Natural killer cell (primary cell): ENCODE measurements at regions not wholly inside any gene's neighbourhood (a gene's known extent, or its start where the extent isn't known, plus 50 kb on each side); places are given as distances from the start of the nearest gene placed in this dataset.

Experiments used
- ATAC-seq, 3 donors: fragments of 150-1000 bp in 2 of 3; fragments of 200-7000 bp in 1 of 3; cut with Tn5 transposase; 1 replicate in 1 of 3; 2 replicates in 2 of 3; pipeline ENCODE4 v1.10.0; 2021; ENCODE audit warnings: mild to moderate bottlenecking in 2 of 3, moderate library complexity in 2 of 3
- DNase-seq, 2 donors: peaks; one replicate each; pipeline versions ENCODE4 v3.0.0 to v3.0.0-alpha.2; 2013 to 2021; ENCODE audit warnings: mixed read lengths in 1 of 2
- H3K27ac ChIP-seq: one replicate; pipeline ENCODE4 v1.5.1; 2013; ENCODE audit warnings: mild to moderate bottlenecking, low read length
- H3K27me3 ChIP-seq: one replicate; pipeline ENCODE4 v1.6.1; 2013; ENCODE audit warnings: low read length; ENCODE audit not compliant: control insufficient read depth, insufficient read depth
- H3K36me3 ChIP-seq: one replicate; pipeline ENCODE4 v1.6.1; 2013; ENCODE audit warnings: low read length; ENCODE audit not compliant: control insufficient read depth, insufficient read depth
- H3K4me1 ChIP-seq: one replicate; pipeline ENCODE4 v1.6.1; 2013; ENCODE audit warnings: low read length; ENCODE audit not compliant: control insufficient read depth, insufficient read depth
- H3K4me3 ChIP-seq: one replicate; pipeline ENCODE4 v1.5.1; 2013; ENCODE audit warnings: low read length
- H3K9me3 ChIP-seq: one replicate; pipeline ENCODE4 v1.6.1; 2013; ENCODE audit warnings: low read length; ENCODE audit not compliant: control insufficient read depth, insufficient read depth
- H3K27ac Mint-ChIP-seq, 2 donors: one replicate each; pipeline ENCODE4 v1.8.0; 2022; ENCODE audit warnings: mild to moderate bottlenecking in 2 of 2, mixed read lengths in 2 of 2, moderate library complexity in 1 of 2
- H3K27me3 Mint-ChIP-seq, 2 donors: one replicate each; pipeline ENCODE4 v1.8.0; 2022; ENCODE audit warnings: low read depth in 2 of 2, mixed read lengths in 2 of 2
- H3K36me3 Mint-ChIP-seq: one replicate; pipeline ENCODE4 v1.8.0; 2022; ENCODE audit warnings: mixed read lengths
- H3K4me1 Mint-ChIP-seq, 2 donors: one replicate each; pipeline ENCODE4 v1.8.0; 2022; ENCODE audit warnings: mixed read lengths in 2 of 2
- H3K4me3 Mint-ChIP-seq: one replicate; pipeline ENCODE4 v1.8.0; 2022; ENCODE audit warnings: mild to moderate bottlenecking, moderate library complexity, mixed read lengths
- H3K9me3 Mint-ChIP-seq, 2 donors: one replicate each; pipeline ENCODE4 v1.8.0; 2022; ENCODE audit warnings: mixed read lengths in 2 of 2
- CTCF ChIP-seq: fragments of 200-600 bp; IDR thresholded peaks from one replicate; pipeline ENCODE4 v1.8.0; 2022; ENCODE audit warnings: antibody characterized with exemption
- WGBS: methylation state at CpG from one replicate; pipeline ENCODE4 v1.1.7; 2013; ENCODE audit warnings: missing lambda C conversion rate; ENCODE audit not compliant: insufficient coverage; 5-methylcytosine and 5-hydroxymethylcytosine counted together
- intact Hi-C: fragments of 100-400 bp; cut with micrococcal nuclease; formaldehyde crosslinking; loops from one replicate; pipeline ENCODE4 v1.14.2; 2022

GRCh38 chr9:86636038-86636437, 281.8 kb upstream of the TUT7 start:
- Histone ChIP-seq H3K4me1 (no peaks in the 10 kb centered on the region), H3K27ac (no peak overlapping the region), H3K27me3 (no peaks in the 10 kb centered on the region), H3K36me3 (no peaks in the 10 kb centered on the region), H3K9me3 (no peaks in the 10 kb centered on the region), H3K4me3 (no peak overlapping the region)
- 82% methylated on average over 6 of the region's 6 CpGs for WGBS
- no peaks in the 10 kb centered on the region for H3K9me3 Mint-ChIP-seq
- ATAC-seq (no peak), DNase-seq (no peak)
- no peak overlapping the region for H3K4me3 Mint-ChIP-seq
- H3K36me3 Mint-ChIP-seq, result no peaks in the 10 kb centered on the region
- no peak overlapping the region for H3K27ac Mint-ChIP-seq
- no peak for TF ChIP-seq CTCF
- no peaks in the 10 kb centered on the region for H3K4me1 Mint-ChIP-seq
- peaks cover 24 to 58% of the 10 kb centered on the region in 2 donors for H3K27me3 Mint-ChIP-seq
- intact Hi-C loops, result loop anchor here (5.0 kb wide), 1 partner anchor 691 kb away; no protein-coding TSS in a partner anchor

GRCh38 chr9:86634501-86634900, 280.3 kb upstream of the TUT7 start:
- no peaks in the 10 kb centered on the region for H3K9me3 Mint-ChIP-seq
- H3K27me3 ChIP-seq, result no peaks in the 10 kb centered on the region
- 76% methylated on average over 1 of the region's 1 CpG for WGBS
- no peak overlapping the region for H3K4me3 Mint-ChIP-seq
- no peaks in the 10 kb centered on the region for H3K4me1 ChIP-seq
- no peaks in the 10 kb centered on the region for H3K4me1 Mint-ChIP-seq
- DNase-seq, result no peak
- no peak for ATAC-seq
- H3K27me3 Mint-ChIP-seq, result peaks cover 25 to 62% of the 10 kb centered on the region in 2 donors
- H3K36me3 ChIP-seq, result no peaks in the 10 kb centered on the region
- TF ChIP-seq CTCF, result no peak
- H3K36me3 Mint-ChIP-seq, result no peaks in the 10 kb centered on the region
- intact Hi-C loops, result no loop called here
- H3K9me3 ChIP-seq, result no peaks in the 10 kb centered on the region
- H3K27ac Mint-ChIP-seq, result no peak overlapping the region
- no peak overlapping the region for H3K27ac ChIP-seq
- H3K4me3 ChIP-seq, result no peak overlapping the region

- WGBS, result 80% methylated on average over 3 of the region's 3 CpGs
- Mint-ChIP-seq H3K27ac (no peak overlapping the region), H3K36me3 (no peaks in the 10 kb centered on the region), H3K4me3 (no peak overlapping the region), H3K9me3 (no peaks in the 10 kb centered on the region), H3K4me1 (no peaks in the 10 kb centered on the region), H3K27me3 (peaks cover 24 to 64% of the 10 kb centered on the region in 2 donors)
- Histone ChIP-seq H3K27me3 (no peaks in the 10 kb centered on the region), H3K27ac (no peak overlapping the region), H3K36me3 (no peaks in the 10 kb centered on the region), H3K9me3 (no peaks in the 10 kb centered on the region), H3K4me3 (no peak overlapping the region), H3K4me1 (no peaks in the 10 kb centered on the region)
- TF ChIP-seq CTCF, result no peak
- DNase-seq, result no peak
- ATAC-seq, result no peak
- intact Hi-C loops, result no loop called here
Measured at GRCh38 chr9:86633945-86634344, 279.7 kb upstream of the TUT7 start.

DNA sequence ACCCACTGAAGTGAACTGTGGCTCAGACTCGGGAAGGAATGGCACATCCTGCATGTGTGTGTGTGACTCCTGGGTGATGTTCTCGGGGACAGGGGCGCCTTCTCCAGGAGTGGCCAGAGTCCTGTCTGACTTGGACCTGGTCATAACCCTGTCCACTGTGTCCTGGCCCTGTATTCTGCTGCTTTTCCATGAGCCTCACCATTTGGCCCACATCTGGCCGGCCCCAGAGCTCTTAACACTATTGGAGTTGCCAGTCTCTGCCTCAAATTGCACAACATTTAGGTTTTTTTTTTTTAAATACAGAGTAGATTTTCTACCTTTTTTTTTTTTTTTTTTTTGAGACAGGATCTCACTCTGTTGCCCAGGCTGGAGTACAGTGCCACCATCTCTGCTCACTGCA, 278.3 kb upstream of the TUT7 start:
- H3K27ac ChIP-seq, result no peak overlapping the region
- Mint-ChIP-seq H3K4me1 (no peaks in the 10 kb centered on the region), H3K27ac (no peak overlapping the region), H3K36me3 (no peaks in the 10 kb centered on the region), H3K4me3 (no peak overlapping the region), H3K9me3 (no peaks in the 10 kb centered on the region), H3K27me3 (peaks cover 24 to 67% of the 10 kb centered on the region in 2 donors)
- intact Hi-C loops, result no loop called here
- no peaks in the 10 kb centered on the region for H3K36me3 ChIP-seq
- TF ChIP-seq CTCF, result no peak
- no peak overlapping the region for H3K4me3 ChIP-seq
- H3K9me3 ChIP-seq, result no peaks in the 10 kb centered on the region
- no peaks in the 10 kb centered on the region for H3K4me1 ChIP-seq
- DNase-seq (no peak), ATAC-seq (no peak)
- WGBS, result 81% methylated on average over 4 of the region's 4 CpGs
- H3K27me3 ChIP-seq, result no peaks in the 10 kb centered on the region
